GM23338 (cell line): ENCODE measurements at regions not wholly inside any gene's neighbourhood (a gene's known extent, or its start where the extent isn't known, plus 50 kb on each side); places are given as distances from the start of the nearest gene placed in this dataset.

ENCODE experiments used
- ATAC-seq: fragments of 200-7000 bp; cut with Tn5 transposase; 3 replicates; pipeline ENCODE4 v1.9.1; 2020
- DNase-seq: peaks from one replicate; pipeline ENCODE4 v3.0.0-alpha.2; 2015; ENCODE audit warnings: low spot score
- H2AFZ ChIP-seq: fragments of 200-600 bp; sonication (generic); 2 replicates; pipeline ENCODE4 v1.8.0; 2016; ENCODE audit warnings: antibody characterized with exemption, mild to moderate bottlenecking, moderate library complexity
- H3F3A ChIP-seq: fragments of 200-600 bp; sonication (generic); replicated peaks from 2 replicates; pipeline ENCODE4 v1.8.0; 2017; ENCODE audit warnings: antibody characterized with exemption, mixed run types, low read depth
- H3K27ac ChIP-seq: fragments of 200-600 bp; sonication (generic); 2 replicates; pipeline ENCODE4 v1.6.1; 2016; ENCODE audit warnings: low read depth
- H3K27me3 ChIP-seq: fragments of 200-600 bp; sonication (generic); 2 replicates; pipeline ENCODE4 v1.8.0; 2016; ENCODE audit warnings: mild to moderate bottlenecking, mixed run types, moderate library complexity; ENCODE audit not compliant: insufficient read depth
- H3K36me3 ChIP-seq: fragments of 200-600 bp; sonication (generic); 2 replicates; pipeline ENCODE4 v1.8.0; 2016; ENCODE audit warnings: mild to moderate bottlenecking; ENCODE audit not compliant: insufficient read depth
- H3K4me1 ChIP-seq: fragments of 200-600 bp; sonication (generic); 2 replicates; pipeline ENCODE4 v1.8.0; 2016; ENCODE audit warnings: mild to moderate bottlenecking, moderate library complexity; ENCODE audit not compliant: insufficient read depth
- H3K4me2 ChIP-seq: fragments of 200-600 bp; sonication (generic); 2 replicates; pipeline ENCODE4 v1.7.1; 2017; ENCODE audit warnings: mixed run types
- H3K4me3 ChIP-seq: fragments of 200-600 bp; sonication (generic); 2 replicates; pipeline ENCODE4 v1.6.1; 2016; ENCODE audit warnings: mixed run types
- H3K79me2 ChIP-seq: fragments of 200-600 bp; sonication (generic); replicated peaks from 2 replicates; pipeline ENCODE4 v1.8.0; 2017; ENCODE audit warnings: mild to moderate bottlenecking; ENCODE audit not compliant: insufficient read depth
- H3K9me2 ChIP-seq: fragments of 200-600 bp; sonication (generic); 2 replicates; pipeline ENCODE4 v1.8.0; 2017; ENCODE audit not compliant: insufficient read depth
- H4K20me1 ChIP-seq: fragments of 200-600 bp; sonication (generic); replicated peaks from 2 replicates; pipeline ENCODE4 v1.8.0; 2017; ENCODE audit warnings: mild to moderate bottlenecking; ENCODE audit not compliant: insufficient read depth
- H3K27ac Mint-ChIP-seq: 2 replicates; pipeline ENCODE4 v1.8.0; 2020; ENCODE audit warnings: inconsistent platforms, mild to moderate bottlenecking, moderate library complexity, mixed read lengths
- H3K27me3 Mint-ChIP-seq: 3 replicates; pipeline ENCODE4 v1.8.0; 2022; ENCODE audit warnings: low read depth, mild to moderate bottlenecking, moderate library complexity, mixed read lengths, inconsistent platforms; ENCODE audit not compliant: insufficient read depth, poor library complexity
- H3K36me3 Mint-ChIP-seq: 3 replicates; pipeline ENCODE4 v1.8.0; 2021; ENCODE audit warnings: low read depth, mild to moderate bottlenecking, inconsistent platforms, moderate library complexity, mixed read lengths
- H3K4me1 Mint-ChIP-seq: 3 replicates; pipeline ENCODE4 v1.8.0; 2020; ENCODE audit warnings: mild to moderate bottlenecking, inconsistent platforms, mixed read lengths
- H3K4me3 Mint-ChIP-seq: 3 replicates; pipeline ENCODE4 v1.8.0; 2021; ENCODE audit warnings: moderate library complexity, mild to moderate bottlenecking, inconsistent platforms, mixed read lengths
- H3K9me3 Mint-ChIP-seq: 3 replicates; pipeline ENCODE4 v1.8.0; 2020; ENCODE audit warnings: moderate library complexity, mild to moderate bottlenecking, inconsistent platforms, mixed read lengths
- CREB1 ChIP-seq: fragments of 250-450 bp; sonication (Bioruptor Pico); IDR thresholded peaks from 2 replicates; pipeline ENCODE4 v1.5.0; 2020; ENCODE audit warnings: low read depth, mild to moderate bottlenecking, moderate library complexity
- ETS1 ChIP-seq: IDR thresholded peaks from 2 replicates; pipeline ENCODE4 v1.6.1; 2016; ENCODE audit warnings: antibody characterized with exemption
- EZH2 ChIP-seq: fragments of 200-600 bp; sonication (generic); IDR thresholded peaks from one replicate; pipeline ENCODE4 v1.8.0; 2017; ENCODE audit warnings: antibody characterized with exemption, mild to moderate bottlenecking, low read depth; ENCODE audit not compliant: unreplicated experiment
- JUNB ChIP-seq: IDR thresholded peaks from one replicate; pipeline ENCODE4 v1.6.1; 2016; ENCODE audit warnings: antibody characterized with exemption; ENCODE audit not compliant: unreplicated experiment
- NANOG ChIP-seq: IDR thresholded peaks from 2 replicates; pipeline ENCODE4 v1.6.1; 2016; ENCODE audit warnings: antibody characterized with exemption, borderline replicate concordance
- POLR2AphosphoS5 ChIP-seq: IDR thresholded peaks from 2 replicates; pipeline ENCODE4 v1.6.1; 2016; ENCODE audit warnings: antibody characterized with exemption, low read depth
- STAT1 ChIP-seq: IDR thresholded peaks from one replicate; pipeline ENCODE4 v1.6.1; 2016; ENCODE audit warnings: antibody characterized with exemption; ENCODE audit not compliant: unreplicated experiment
- ZNF114 ChIP-seq: fragments of 250-450 bp; sonication (Bioruptor Pico); IDR thresholded peaks from 2 replicates; pipeline ENCODE4 v1.5.0; 2020; ENCODE audit warnings: mild to moderate bottlenecking, moderate library complexity
- ZNF331 ChIP-seq: fragments of 250-450 bp; sonication (Bioruptor Pico); IDR thresholded peaks from 2 replicates; pipeline ENCODE4 v1.5.0; 2020; ENCODE audit warnings: low read depth, mild to moderate bottlenecking, moderate library complexity
- TF ChIP-seq, protein P1 (sequence below): fragments of 250-450 bp; sonication (Bioruptor Pico); IDR thresholded peaks from 2 replicates; pipeline ENCODE4 v1.5.0; 2020; ENCODE audit warnings: mild to moderate bottlenecking, moderate library complexity
- TF ChIP-seq, protein P2 (sequence below): IDR thresholded peaks from one replicate; pipeline ENCODE4 v1.6.1; 2018; ENCODE audit warnings: antibody characterized with exemption; ENCODE audit not compliant: unreplicated experiment
- TF ChIP-seq, protein P3 (sequence below), 2 experiments: fragments of 200-600 bp in 1 of 2; sonication (generic) in 1 of 2; conservative IDR thresholded peaks; 2 replicates each; pipeline versions ENCODE4 v1.5.1 to v1.6.1; 2016 to 2017; ENCODE audit warnings: antibody characterized with exemption in 2 of 2, low read depth in 2 of 2, mild to moderate bottlenecking in 2 of 2, moderate library complexity in 1 of 2

DNA sequence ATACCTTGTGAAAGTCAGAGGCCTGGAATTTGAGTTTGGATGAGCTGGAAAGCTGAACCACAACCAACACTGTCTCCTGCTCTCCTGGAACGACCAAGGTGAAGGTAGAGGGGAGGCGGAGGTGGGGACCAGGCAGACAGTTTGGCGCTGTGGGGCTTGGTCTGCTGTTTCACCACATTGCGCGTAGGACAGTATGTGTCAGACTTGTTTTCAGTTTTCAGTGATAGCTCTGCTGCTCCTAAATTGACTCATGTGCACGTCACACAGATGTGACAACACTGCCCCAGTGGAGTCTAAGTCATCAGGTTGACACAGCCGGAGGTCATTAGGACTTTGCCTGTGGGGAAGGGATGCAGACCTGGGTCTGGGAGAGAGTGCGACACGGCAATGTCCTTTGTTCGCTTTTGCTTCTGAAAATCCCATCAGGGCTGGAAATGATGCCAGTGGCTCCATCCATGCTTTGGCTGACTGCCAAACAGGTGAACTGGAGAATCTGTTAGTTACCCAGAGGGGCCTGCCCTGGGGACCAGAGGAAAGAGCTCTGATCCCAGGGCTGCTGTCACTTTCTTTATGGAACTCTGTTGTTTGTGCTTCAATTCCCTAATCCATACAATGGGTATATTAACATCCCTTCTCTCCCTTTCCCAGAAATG lies 255.5 kb downstream of the CDC5L start:
- Histone ChIP-seq H3K36me3 (no peaks in the 10 kb centered on the region), H3K9me2 (0 out of 2 replicates have a peak, but pooled peaks cover 8% of the 10 kb centered on the region), H3K4me2 (no peak overlapping the region), H3K27me3 (no peaks in the 10 kb centered on the region), H3K27ac (no peak overlapping the region), H2AFZ (no peak overlapping the region), H3F3A (no peaks in the 10 kb centered on the region), H3K4me1 (no peaks in the 10 kb centered on the region), H3K79me2 (no peaks in the 10 kb centered on the region), H3K4me3 (no peak overlapping the region), H4K20me1 (no peaks in the 10 kb centered on the region)
- Mint-ChIP-seq H3K27ac (no peak overlapping the region), H3K36me3 (no peaks in the 10 kb centered on the region), H3K4me3 (no peak overlapping the region), H3K9me3 (peaks cover 3% of the 10 kb centered on the region; the same call in 1 of the 3 replicates), H3K4me1 (no peaks in the 10 kb centered on the region), H3K27me3 (peaks cover 1% of the 10 kb centered on the region)
- DNase-seq, result no peak
- no peak for ATAC-seq
- TF ChIP-seq, protein P1, sequence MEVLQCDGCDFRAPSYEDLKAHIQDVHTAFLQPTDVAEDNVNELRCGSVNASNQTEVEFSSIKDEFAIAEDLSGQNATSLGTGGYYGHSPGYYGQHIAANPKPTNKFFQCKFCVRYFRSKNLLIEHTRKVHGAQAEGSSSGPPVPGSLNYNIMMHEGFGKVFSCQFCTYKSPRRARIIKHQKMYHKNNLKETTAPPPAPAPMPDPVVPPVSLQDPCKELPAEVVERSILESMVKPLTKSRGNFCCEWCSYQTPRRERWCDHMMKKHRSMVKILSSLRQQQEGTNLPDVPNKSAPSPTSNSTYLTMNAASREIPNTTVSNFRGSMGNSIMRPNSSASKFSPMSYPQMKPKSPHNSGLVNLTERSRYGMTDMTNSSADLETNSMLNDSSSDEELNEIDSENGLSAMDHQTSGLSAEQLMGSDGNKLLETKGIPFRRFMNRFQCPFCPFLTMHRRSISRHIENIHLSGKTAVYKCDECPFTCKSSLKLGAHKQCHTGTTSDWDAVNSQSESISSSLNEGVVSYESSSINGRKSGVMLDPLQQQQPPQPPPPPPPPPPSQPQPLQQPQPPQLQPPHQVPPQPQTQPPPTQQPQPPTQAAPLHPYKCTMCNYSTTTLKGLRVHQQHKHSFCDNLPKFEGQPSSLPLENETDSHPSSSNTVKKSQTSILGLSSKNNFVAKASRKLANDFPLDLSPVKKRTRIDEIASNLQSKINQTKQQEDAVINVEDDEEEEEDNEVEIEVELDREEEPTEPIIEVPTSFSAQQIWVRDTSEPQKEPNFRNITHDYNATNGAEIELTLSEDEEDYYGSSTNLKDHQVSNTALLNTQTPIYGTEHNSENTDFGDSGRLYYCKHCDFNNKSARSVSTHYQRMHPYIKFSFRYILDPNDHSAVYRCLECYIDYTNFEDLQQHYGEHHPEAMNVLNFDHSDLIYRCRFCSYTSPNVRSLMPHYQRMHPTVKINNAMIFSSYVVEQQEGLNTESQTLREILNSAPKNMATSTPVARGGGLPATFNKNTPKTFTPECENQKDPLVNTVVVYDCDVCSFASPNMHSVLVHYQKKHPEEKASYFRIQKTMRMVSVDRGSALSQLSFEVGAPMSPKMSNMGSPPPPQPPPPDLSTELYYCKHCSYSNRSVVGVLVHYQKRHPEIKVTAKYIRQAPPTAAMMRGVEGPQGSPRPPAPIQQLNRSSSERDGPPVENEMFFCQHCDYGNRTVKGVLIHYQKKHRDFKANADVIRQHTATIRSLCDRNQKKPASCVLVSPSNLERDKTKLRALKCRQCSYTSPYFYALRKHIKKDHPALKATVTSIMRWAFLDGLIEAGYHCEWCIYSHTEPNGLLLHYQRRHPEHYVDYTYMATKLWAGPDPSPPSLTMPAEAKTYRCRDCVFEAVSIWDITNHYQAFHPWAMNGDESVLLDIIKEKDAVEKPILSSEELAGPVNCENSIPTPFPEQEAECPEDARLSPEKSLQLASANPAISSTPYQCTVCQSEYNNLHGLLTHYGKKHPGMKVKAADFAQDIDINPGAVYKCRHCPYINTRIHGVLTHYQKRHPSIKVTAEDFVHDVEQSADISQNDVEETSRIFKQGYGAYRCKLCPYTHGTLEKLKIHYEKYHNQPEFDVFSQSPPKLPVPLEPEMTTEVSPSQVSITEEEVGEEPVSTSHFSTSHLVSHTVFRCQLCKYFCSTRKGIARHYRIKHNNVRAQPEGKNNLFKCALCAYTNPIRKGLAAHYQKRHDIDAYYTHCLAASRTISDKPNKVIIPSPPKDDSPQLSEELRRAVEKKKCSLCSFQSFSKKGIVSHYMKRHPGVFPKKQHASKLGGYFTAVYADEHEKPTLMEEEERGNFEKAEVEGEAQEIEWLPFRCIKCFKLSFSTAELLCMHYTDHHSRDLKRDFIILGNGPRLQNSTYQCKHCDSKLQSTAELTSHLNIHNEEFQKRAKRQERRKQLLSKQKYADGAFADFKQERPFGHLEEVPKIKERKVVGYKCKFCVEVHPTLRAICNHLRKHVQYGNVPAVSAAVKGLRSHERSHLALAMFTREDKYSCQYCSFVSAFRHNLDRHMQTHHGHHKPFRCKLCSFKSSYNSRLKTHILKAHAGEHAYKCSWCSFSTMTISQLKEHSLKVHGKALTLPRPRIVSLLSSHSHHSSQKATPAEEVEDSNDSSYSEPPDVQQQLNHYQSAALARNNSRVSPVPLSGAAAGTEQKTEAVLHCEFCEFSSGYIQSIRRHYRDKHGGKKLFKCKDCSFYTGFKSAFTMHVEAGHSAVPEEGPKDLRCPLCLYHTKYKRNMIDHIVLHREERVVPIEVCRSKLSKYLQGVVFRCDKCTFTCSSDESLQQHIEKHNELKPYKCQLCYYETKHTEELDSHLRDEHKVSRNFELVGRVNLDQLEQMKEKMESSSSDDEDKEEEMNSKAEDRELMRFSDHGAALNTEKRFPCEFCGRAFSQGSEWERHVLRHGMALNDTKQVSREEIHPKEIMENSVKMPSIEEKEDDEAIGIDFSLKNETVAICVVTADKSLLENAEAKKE (CRISPR knock-in tag), result no peak
- TF ChIP-seq NANOG, result no peak
- TF ChIP-seq STAT1, result no peak
- TF ChIP-seq ETS1, result no peak
- TF ChIP-seq, protein P2, sequence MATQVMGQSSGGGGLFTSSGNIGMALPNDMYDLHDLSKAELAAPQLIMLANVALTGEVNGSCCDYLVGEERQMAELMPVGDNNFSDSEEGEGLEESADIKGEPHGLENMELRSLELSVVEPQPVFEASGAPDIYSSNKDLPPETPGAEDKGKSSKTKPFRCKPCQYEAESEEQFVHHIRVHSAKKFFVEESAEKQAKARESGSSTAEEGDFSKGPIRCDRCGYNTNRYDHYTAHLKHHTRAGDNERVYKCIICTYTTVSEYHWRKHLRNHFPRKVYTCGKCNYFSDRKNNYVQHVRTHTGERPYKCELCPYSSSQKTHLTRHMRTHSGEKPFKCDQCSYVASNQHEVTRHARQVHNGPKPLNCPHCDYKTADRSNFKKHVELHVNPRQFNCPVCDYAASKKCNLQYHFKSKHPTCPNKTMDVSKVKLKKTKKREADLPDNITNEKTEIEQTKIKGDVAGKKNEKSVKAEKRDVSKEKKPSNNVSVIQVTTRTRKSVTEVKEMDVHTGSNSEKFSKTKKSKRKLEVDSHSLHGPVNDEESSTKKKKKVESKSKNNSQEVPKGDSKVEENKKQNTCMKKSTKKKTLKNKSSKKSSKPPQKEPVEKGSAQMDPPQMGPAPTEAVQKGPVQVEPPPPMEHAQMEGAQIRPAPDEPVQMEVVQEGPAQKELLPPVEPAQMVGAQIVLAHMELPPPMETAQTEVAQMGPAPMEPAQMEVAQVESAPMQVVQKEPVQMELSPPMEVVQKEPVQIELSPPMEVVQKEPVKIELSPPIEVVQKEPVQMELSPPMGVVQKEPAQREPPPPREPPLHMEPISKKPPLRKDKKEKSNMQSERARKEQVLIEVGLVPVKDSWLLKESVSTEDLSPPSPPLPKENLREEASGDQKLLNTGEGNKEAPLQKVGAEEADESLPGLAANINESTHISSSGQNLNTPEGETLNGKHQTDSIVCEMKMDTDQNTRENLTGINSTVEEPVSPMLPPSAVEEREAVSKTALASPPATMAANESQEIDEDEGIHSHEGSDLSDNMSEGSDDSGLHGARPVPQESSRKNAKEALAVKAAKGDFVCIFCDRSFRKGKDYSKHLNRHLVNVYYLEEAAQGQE, result no peak
- TF ChIP-seq ZNF331, result no peak
- TF ChIP-seq POLR2AphosphoS5, result no peak
- no peak for TF ChIP-seq JUNB
- TF ChIP-seq, protein P3, sequence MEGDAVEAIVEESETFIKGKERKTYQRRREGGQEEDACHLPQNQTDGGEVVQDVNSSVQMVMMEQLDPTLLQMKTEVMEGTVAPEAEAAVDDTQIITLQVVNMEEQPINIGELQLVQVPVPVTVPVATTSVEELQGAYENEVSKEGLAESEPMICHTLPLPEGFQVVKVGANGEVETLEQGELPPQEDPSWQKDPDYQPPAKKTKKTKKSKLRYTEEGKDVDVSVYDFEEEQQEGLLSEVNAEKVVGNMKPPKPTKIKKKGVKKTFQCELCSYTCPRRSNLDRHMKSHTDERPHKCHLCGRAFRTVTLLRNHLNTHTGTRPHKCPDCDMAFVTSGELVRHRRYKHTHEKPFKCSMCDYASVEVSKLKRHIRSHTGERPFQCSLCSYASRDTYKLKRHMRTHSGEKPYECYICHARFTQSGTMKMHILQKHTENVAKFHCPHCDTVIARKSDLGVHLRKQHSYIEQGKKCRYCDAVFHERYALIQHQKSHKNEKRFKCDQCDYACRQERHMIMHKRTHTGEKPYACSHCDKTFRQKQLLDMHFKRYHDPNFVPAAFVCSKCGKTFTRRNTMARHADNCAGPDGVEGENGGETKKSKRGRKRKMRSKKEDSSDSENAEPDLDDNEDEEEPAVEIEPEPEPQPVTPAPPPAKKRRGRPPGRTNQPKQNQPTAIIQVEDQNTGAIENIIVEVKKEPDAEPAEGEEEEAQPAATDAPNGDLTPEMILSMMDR (conservative IDR thresholded peaks at IDR 0.05; ENCODE audit: low read depth in 2 of 2), result no peak
- TF ChIP-seq CREB1 (CRISPR knock-in tag), result no peak
- no peak for TF ChIP-seq ZNF114
- no peak for TF ChIP-seq EZH2
